GM23248 (cell line): ENCODE measurements at regions not wholly inside any gene's neighbourhood (a gene's known extent, or its start where the extent isn't known, plus 50 kb on each side); places are given as distances from the start of the nearest gene placed in this dataset.

Source experiments
- DNase-seq: peaks from one replicate; pipeline ENCODE4 v3.0.0-alpha.2; 2015
- H2AFZ ChIP-seq: fragments of 200-600 bp; sonication (generic); 2 replicates; pipeline ENCODE4 v1.6.1; 2016; ENCODE audit warnings: antibody characterized with exemption
- H3F3A ChIP-seq: fragments of 200-600 bp; sonication (generic); 2 replicates; pipeline ENCODE4 v1.6.1; 2016; ENCODE audit warnings: mild to moderate bottlenecking, antibody characterized with exemption, mixed run types; ENCODE audit not compliant: insufficient read depth
- H3K27ac ChIP-seq: fragments of 200-600 bp; sonication (generic); 2 replicates; pipeline ENCODE4 v1.5.1; 2016; ENCODE audit warnings: mild to moderate bottlenecking
- H3K27me3 ChIP-seq: fragments of 200-600 bp; sonication (generic); replicated peaks from 2 replicates; pipeline ENCODE4 v1.6.1; 2016; ENCODE audit warnings: mild to moderate bottlenecking; ENCODE audit not compliant: insufficient read depth
- H3K36me3 ChIP-seq: fragments of 200-600 bp; sonication (generic); 2 replicates; pipeline ENCODE4 v1.6.1; 2016; ENCODE audit warnings: low read depth, mild to moderate bottlenecking
- H3K4me1 ChIP-seq: fragments of 200-600 bp; sonication (generic); 2 replicates; pipeline ENCODE4 v1.6.1; 2016; ENCODE audit warnings: mild to moderate bottlenecking; ENCODE audit not compliant: insufficient read depth
- H3K4me2 ChIP-seq: fragments of 200-600 bp; sonication (generic); one replicate; pipeline ENCODE4 v1.6.1; 2016; ENCODE audit warnings: mild to moderate bottlenecking; ENCODE audit not compliant: unreplicated experiment
- H3K4me3 ChIP-seq: fragments of 200-600 bp; sonication (generic); 2 replicates; pipeline ENCODE4 v1.5.1; 2016; ENCODE audit warnings: mild to moderate bottlenecking
- H3K79me2 ChIP-seq: fragments of 200-600 bp; sonication (generic); 2 replicates; pipeline ENCODE4 v1.6.1; 2016; ENCODE audit warnings: mild to moderate bottlenecking; ENCODE audit not compliant: insufficient read depth
- H3K9ac ChIP-seq: fragments of 200-600 bp; sonication (generic); 2 replicates; pipeline ENCODE4 v1.6.1; 2016; ENCODE audit warnings: mild to moderate bottlenecking
- H3K9me2 ChIP-seq: fragments of 200-600 bp; sonication (generic); 2 replicates; pipeline ENCODE4 v1.6.1; 2016; ENCODE audit warnings: mixed run types, mild to moderate bottlenecking, moderate library complexity; ENCODE audit not compliant: insufficient read depth
- H3K9me3 ChIP-seq: fragments of 200-600 bp; sonication (generic); one replicate; pipeline ENCODE4 v1.6.1; 2017; ENCODE audit warnings: low read depth
- H4K20me1 ChIP-seq: fragments of 200-600 bp; sonication (generic); 2 replicates; pipeline ENCODE4 v1.6.0; 2016; ENCODE audit not compliant: insufficient read depth
- EZH2 ChIP-seq: fragments of 200-600 bp; sonication (generic); IDR thresholded peaks from 2 replicates; pipeline ENCODE4 v1.6.1; 2018; ENCODE audit warnings: antibody characterized with exemption, mild to moderate bottlenecking; ENCODE audit not compliant: insufficient read depth, poor library complexity, severe bottlenecking
- EZH2phosphoT487 ChIP-seq: fragments of 200-600 bp; sonication (generic); IDR thresholded peaks from 2 replicates; pipeline ENCODE4 v1.6.1; 2018; ENCODE audit warnings: antibody characterized with exemption, moderate library complexity, mild to moderate bottlenecking, low read depth; ENCODE audit not compliant: insufficient read depth
- WGBS, 2 experiments: methylation state at CpG; one replicate each; pipeline ENCODE4 v1.1.6; 2015 to 2017; ENCODE audit warnings: low lambda C conversion rate in 2 of 2, low coverage in 1 of 2; ENCODE audit errors: missing lambda C conversion rate in 2 of 2; 5-methylcytosine and 5-hydroxymethylcytosine counted together
- in situ Hi-C: fragments of 300-500 bp; cut with MboI; formaldehyde crosslinking; loops from 2 replicates; pipeline ENCODE4 v1.15.0; 2020

DNA sequence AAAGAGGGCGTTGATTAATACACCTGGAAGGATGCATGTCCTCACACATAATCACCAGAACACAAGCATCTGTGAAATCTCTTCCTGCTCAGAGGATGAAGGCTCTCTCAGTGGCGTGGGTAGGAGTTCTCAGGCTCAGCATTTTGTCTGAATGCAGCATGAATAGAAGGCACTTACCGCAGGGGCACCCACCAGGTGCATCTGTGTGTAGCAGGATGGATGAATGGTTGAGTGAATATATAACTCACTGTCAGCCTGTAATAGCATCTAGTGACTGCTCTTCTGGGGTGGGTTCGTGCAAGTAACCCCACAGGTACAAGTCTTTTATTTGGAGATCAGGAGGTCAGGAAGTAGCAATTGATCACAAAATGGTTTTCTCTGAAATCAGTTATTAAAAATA lies 143.0 kb downstream of the SQOR start:
- in situ Hi-C loops: no loop called here
- WGBS, 2 experiments: 24 to 31% methylated on average over 4 of the region's 4 CpGs
- no peaks in the 10 kb centered on the region; the same call in none of the 2 replicates for H3K27me3 ChIP-seq
- H4K20me1 ChIP-seq: no peaks in the 10 kb centered on the region
- H3K4me3 ChIP-seq: no peak overlapping the region
- TF ChIP-seq EZH2phosphoT487 (no peak), EZH2 (no peak)
- no peak overlapping the region for H3K9ac ChIP-seq
- no peak overlapping the region for H3K4me2 ChIP-seq
- H3K27ac ChIP-seq: no peak overlapping the region
- H2AFZ ChIP-seq: no peak overlapping the region
- H3F3A ChIP-seq: no peaks in the 10 kb centered on the region
- H3K4me1 ChIP-seq: no peaks in the 10 kb centered on the region
- no peaks in the 10 kb centered on the region for H3K79me2 ChIP-seq
- no peak for DNase-seq
- no peaks in the 10 kb centered on the region for H3K9me3 ChIP-seq
- H3K9me2 ChIP-seq: no peaks in the 10 kb centered on the region
- H3K36me3 ChIP-seq: no peaks in the 10 kb centered on the region

DNA sequence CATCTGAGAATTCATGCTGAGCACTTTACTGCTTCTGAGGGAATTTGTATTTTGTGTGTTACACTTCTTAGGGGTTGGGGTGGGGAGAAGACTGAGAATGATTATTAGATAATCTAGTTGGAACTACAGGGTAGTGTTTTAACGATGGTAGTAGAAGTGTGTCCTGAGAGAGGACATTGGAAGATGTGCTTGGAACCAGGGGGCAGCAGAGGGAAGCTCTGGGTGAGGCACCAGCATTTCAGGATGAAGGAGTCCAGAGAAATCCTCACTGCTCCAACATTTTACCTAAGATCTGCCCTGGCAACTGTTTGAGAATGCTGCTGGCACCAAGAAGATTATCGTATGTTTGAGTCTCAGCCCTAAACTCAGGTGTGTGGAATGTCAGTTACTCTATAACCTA lies 145.5 kb downstream of the SQOR start:
- H3K4me2 ChIP-seq: no peak overlapping the region
- no peaks in the 10 kb centered on the region for H4K20me1 ChIP-seq
- DNase-seq: no peak
- no peaks in the 10 kb centered on the region; the same call in none of the 2 replicates for H3K27me3 ChIP-seq
- H3K9me2 ChIP-seq: no peaks in the 10 kb centered on the region
- H3K9me3 ChIP-seq: no peaks in the 10 kb centered on the region
- in situ Hi-C loops: no loop called here
- no peak overlapping the region for H3K4me3 ChIP-seq
- no peak for TF ChIP-seq EZH2phosphoT487
- TF ChIP-seq EZH2: no peak
- WGBS, 2 experiments: 31 to 42% methylated on average over 2 of the region's 2 CpGs
- H3K4me1 ChIP-seq: no peaks in the 10 kb centered on the region
- no peak overlapping the region for H3K27ac ChIP-seq
- H3K36me3 ChIP-seq: no peaks in the 10 kb centered on the region
- H2AFZ ChIP-seq: no peak overlapping the region
- H3F3A ChIP-seq: no peaks in the 10 kb centered on the region
- H3K9ac ChIP-seq: no peak overlapping the region
- no peaks in the 10 kb centered on the region for H3K79me2 ChIP-seq

GRCh38 chr15:45784656-45785055 lies 149.8 kb downstream of the SQOR start:
- in situ Hi-C loops: no loop called here

DNA sequence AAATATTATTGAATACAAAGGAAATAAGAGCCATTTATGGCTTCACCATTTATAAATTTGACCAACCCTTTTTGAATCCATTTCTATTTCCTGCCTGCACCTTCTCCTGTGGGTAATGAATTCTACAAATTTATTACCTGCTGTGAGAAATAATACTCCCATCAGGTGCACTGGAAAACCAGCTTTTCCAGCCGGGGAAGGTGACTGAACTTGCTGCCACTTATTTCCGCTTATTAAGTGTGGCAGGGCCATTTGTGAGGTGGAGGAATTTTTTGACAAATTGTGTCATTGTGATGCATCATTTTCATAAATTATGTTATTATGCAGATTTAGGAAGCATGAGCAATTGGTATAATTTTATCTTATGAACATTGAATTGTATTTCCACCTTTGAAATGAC lies 151.1 kb downstream of the SQOR start:
- no peaks in the 10 kb centered on the region for H4K20me1 ChIP-seq
- 73 to 78% methylated on average over 2 of the region's 2 CpGs for WGBS, 2 experiments
- H3K27me3 ChIP-seq: no peaks in the 10 kb centered on the region
- no peak overlapping the region for H3K9ac ChIP-seq
- H3K79me2 ChIP-seq: no peaks in the 10 kb centered on the region
- no peak for DNase-seq
- H3K4me2 ChIP-seq: no peak overlapping the region
- no peaks in the 10 kb centered on the region for H3K9me3 ChIP-seq
- no peak overlapping the region for H3K27ac ChIP-seq
- no peaks in the 10 kb centered on the region for H3F3A ChIP-seq
- H3K9me2 ChIP-seq: no peaks in the 10 kb centered on the region
- H3K4me3 ChIP-seq: no peak overlapping the region
- no peaks in the 10 kb centered on the region for H3K36me3 ChIP-seq
- TF ChIP-seq EZH2phosphoT487 (no peak), EZH2 (no peak)
- in situ Hi-C loops: no loop called here
- H2AFZ ChIP-seq: no peak overlapping the region
- H3K4me1 ChIP-seq: no peaks in the 10 kb centered on the region

More at GRCh38 chr15:45784656-45785055, 149.8 kb downstream of the SQOR start:
- DNase-seq: no peak
- Histone ChIP-seq H3K36me3 (no peaks in the 10 kb centered on the region), H2AFZ (no peak overlapping the region), H3K4me1 (no peaks in the 10 kb centered on the region), H3K9me2 (no peaks in the 10 kb centered on the region), H3K9me3 (no peaks in the 10 kb centered on the region), H3K27me3 (no peaks in the 10 kb centered on the region), H3K4me2 (no peak overlapping the region), H3F3A (no peaks in the 10 kb centered on the region), H3K9ac (no peak overlapping the region), H3K79me2 (no peaks in the 10 kb centered on the region), H3K27ac (no peak overlapping the region), H3K4me3 (no peak overlapping the region), H4K20me1 (no peaks in the 10 kb centered on the region)
- TF ChIP-seq EZH2phosphoT487 (no peak), EZH2 (no peak)
- 27 to 31% methylated on average over 2 of the region's 2 CpGs for WGBS, 2 experiments
